ENCODE measurements at regions not wholly inside any gene's neighbourhood (a gene's known extent, or its start where the extent isn't known, plus 50 kb on each side); places are given as distances from the start of the nearest gene placed in this dataset.

GRCh38 chr4:12399781-12400180 is 971.1 kb upstream of the HS3ST1 start:
- CTCF ChIA-PET (ENCODE audit: low intra/inter-chr PET ratio, low total read pairs) = no interaction called here
- H3K36me3 ChIP-seq (replicated peaks in 1 of 2; ENCODE audit: control insufficient read depth in 1 of 2, insufficient read depth in 2 of 2, low read length in 2 of 2) = no peaks in the 10 kb centered on the region
- no peak overlapping the region for H3K4me3 ChIP-seq (replicated peaks in 1 of 3; ENCODE audit: insufficient read depth in 1 of 3, low read depth in 2 of 3, low read length in 3 of 3)
- H3K4me1 ChIP-seq (ENCODE audit: insufficient read depth, low read length) = no peaks in the 10 kb centered on the region
- H3K79me2 ChIP-seq (ENCODE audit: insufficient read depth, low read length) = no peaks in the 10 kb centered on the region
- peaks cover 16% of the 10 kb centered on the region for H3K9me3 ChIP-seq (ENCODE audit: low read length)
- intact Hi-C loops (cut with micrococcal nuclease; ENCODE audit: unreplicated experiment) = no loop called here
- TF ChIP-seq HDAC6 (IDR thresholded peaks at IDR 0.05; ENCODE audit: low read depth, low read length) (no peak), NFAT5 (CRISPR knock-in tag; IDR thresholded peaks at IDR 0.05) (no peak), TBX3 (IDR thresholded peaks at IDR 0.05; ENCODE audit: borderline replicate concordance) (no peak), KLF12 (CRISPR knock-in tag; IDR thresholded peaks at IDR 0.05; ENCODE audit: borderline replicate concordance) (no peak), TP53 (CRISPR knock-in tag; conservative IDR thresholded peaks at IDR 0.05) (no peak), ELF3 (CRISPR knock-in tag; IDR thresholded peaks at IDR 0.05) (no peak), PAF1 (CRISPR knock-in tag; IDR thresholded peaks at IDR 0.05) (no peak)
- no peaks in the 10 kb centered on the region for H4K20me1 ChIP-seq (ENCODE audit: insufficient read depth, low read length)
- 0% methylated on average over 4 of the region's 4 CpGs for WGBS (ENCODE audit: low lambda C conversion rate)
- in situ Hi-C loops (cut with HindIII; ENCODE audit: extremely low pct_ligation_motif_present, low pct_unique_long_range_greater_than_20kb) = no loop called here
- POLR2A ChIA-PET = no interaction called here
- DNase-seq (ENCODE audit: low spot score) = no peak
- no peak for ATAC-seq
- no peaks in the 10 kb centered on the region for H3K27me3 ChIP-seq (ENCODE audit: control insufficient read depth in 1 of 2, insufficient read depth in 2 of 2, low read length in 2 of 2)
- H3K9ac ChIP-seq (ENCODE audit: insufficient read depth, low read depth, low read length) = no peak overlapping the region
- H2AFZ ChIP-seq (ENCODE audit: low read length) = no peak overlapping the region
- no peak overlapping the region for H3K27ac ChIP-seq (ENCODE audit: extremely low read length, insufficient read depth, low read length)
- BruUV-seq (replicated peaks) = no TSS peak
- no peak overlapping the region for H3K4me2 ChIP-seq (ENCODE audit: low read depth, low read length)
- FAIRE-seq = no peak

Data from HepG2 (cell line).